ENCODE measurements at regions not wholly inside any gene's neighbourhood (a gene's known extent, or its start where the extent isn't known, plus 50 kb on each side); places are given as distances from the start of the nearest gene placed in this dataset.

- no peaks in the 10 kb centered on the region for H3K4me1 ChIP-seq
- no peak for DNase-seq (ENCODE audit: low spot score)
- H3K27me3 ChIP-seq: no peaks in the 10 kb centered on the region
- no peaks in the 10 kb centered on the region for H3K36me3 ChIP-seq
- no peak overlapping the region for H3K27ac ChIP-seq
- no peaks in the 10 kb centered on the region for H3K9me3 ChIP-seq
- no peak overlapping the region for H3K4me3 ChIP-seq
- TF ChIP-seq, protein P1, sequence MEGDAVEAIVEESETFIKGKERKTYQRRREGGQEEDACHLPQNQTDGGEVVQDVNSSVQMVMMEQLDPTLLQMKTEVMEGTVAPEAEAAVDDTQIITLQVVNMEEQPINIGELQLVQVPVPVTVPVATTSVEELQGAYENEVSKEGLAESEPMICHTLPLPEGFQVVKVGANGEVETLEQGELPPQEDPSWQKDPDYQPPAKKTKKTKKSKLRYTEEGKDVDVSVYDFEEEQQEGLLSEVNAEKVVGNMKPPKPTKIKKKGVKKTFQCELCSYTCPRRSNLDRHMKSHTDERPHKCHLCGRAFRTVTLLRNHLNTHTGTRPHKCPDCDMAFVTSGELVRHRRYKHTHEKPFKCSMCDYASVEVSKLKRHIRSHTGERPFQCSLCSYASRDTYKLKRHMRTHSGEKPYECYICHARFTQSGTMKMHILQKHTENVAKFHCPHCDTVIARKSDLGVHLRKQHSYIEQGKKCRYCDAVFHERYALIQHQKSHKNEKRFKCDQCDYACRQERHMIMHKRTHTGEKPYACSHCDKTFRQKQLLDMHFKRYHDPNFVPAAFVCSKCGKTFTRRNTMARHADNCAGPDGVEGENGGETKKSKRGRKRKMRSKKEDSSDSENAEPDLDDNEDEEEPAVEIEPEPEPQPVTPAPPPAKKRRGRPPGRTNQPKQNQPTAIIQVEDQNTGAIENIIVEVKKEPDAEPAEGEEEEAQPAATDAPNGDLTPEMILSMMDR (IDR thresholded peaks at IDR 0.05): no peak
Observed at GRCh38 chr1:73411479-73411878, 786.5 kb downstream of the LRRIQ3 start.

- Histone ChIP-seq H3K27me3 (no peaks in the 10 kb centered on the region), H3K4me3 (no peak overlapping the region), H3K27ac (no peak overlapping the region), H3K36me3 (no peaks in the 10 kb centered on the region), H3K9me3 (no peaks in the 10 kb centered on the region), H3K4me1 (no peaks in the 10 kb centered on the region)
- no peak for DNase-seq (ENCODE audit: low spot score)
- TF ChIP-seq, protein P1 (IDR thresholded peaks at IDR 0.05): no peak
Observed at GRCh38 chr1:73401666-73402065, 796.3 kb downstream of the LRRIQ3 start.

DNA sequence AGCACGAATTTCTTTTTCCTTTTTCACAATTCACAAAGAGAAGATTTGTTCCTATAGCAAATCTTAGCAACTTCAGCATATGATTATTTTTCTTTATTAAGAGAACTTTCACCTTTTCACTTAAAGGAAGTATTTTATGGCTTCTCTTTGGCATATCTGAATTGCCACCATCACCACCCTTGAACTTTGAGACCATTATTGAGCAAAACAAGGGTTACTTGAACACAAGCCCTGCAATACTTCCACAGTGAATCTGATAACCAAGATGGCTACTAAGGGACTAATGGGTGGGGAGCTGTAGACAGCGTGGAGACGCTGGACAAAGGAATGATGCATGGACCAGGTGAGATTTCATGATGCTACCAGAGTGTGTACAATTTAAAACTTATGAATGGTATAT, 815.0 kb downstream of the LRRIQ3 start:
- Histone ChIP-seq H3K4me1 (no peaks in the 10 kb centered on the region), H3K4me3 (no peak overlapping the region), H3K27me3 (no peaks in the 10 kb centered on the region), H3K27ac (no peak overlapping the region), H3K9me3 (no peaks in the 10 kb centered on the region), H3K36me3 (no peaks in the 10 kb centered on the region)
- no peak for DNase-seq (ENCODE audit: low spot score)
- TF ChIP-seq, protein P1 (IDR thresholded peaks at IDR 0.05): no peak

DNA sequence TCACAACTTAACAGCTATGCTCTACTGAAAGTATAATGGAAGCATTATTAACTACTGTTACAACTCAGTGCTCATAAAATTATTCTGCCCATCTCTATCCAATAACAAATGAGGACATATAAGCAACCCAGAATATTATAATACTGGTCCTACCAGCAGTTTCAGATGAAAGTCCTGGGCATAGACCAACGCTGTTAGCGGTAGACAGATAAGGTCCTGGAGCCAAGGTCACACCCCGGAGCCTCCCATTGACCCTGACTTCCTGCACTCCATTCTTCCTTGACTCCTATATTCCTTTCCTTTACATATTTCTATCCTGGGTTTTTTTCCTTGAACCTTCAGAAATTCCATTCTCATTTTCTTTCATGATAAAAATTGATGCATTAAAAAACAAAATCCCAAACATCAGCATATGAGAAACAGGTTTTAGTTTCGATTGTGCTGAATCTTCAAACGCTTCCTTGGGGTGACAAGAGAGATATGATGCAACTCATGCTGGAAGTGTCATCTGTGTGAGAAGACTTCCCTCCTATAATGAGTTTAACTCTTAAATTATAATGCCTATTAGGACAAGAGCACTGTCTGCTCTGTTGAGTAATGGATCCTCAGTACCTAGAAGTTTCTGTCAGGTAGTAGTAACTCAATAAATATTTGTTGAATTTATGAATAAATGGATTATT, 831.1 kb downstream of the LRRIQ3 start:
- Histone ChIP-seq H3K27me3 (no peaks in the 10 kb centered on the region), H3K4me1 (no peaks in the 10 kb centered on the region), H3K4me3 (no peak overlapping the region), H3K27ac (no peak overlapping the region), H3K36me3 (no peaks in the 10 kb centered on the region), H3K9me3 (no peaks in the 10 kb centered on the region)
- no peak for DNase-seq (ENCODE audit: low spot score)
- TF ChIP-seq, protein P1 (IDR thresholded peaks at IDR 0.05): no peak

DNA sequence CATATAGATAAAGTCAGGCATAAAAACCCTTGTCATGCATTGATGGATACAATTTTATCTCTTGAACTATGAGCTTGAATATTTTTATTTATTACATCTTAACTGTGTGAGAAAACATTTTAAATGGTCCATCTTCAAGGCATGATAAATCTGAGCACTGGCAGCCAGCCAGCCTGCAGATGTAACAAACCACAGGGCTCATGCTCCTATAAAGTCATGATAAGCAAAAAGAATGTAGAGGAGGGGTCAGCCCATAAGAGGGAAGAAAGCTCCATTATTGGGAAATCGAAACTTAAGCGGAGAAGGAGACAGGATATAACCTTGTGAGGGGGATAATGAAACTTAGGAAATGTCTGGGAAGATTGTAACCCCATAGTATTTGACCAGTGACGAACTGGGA, 839.0 kb downstream of the LRRIQ3 start:
- no peaks in the 10 kb centered on the region for H3K9me3 ChIP-seq
- H3K4me3 ChIP-seq: no peak overlapping the region
- no peaks in the 10 kb centered on the region for H3K4me1 ChIP-seq
- DNase-seq (ENCODE audit: low spot score): no peak
- TF ChIP-seq, protein P1 (IDR thresholded peaks at IDR 0.05): no peak
- no peak overlapping the region for H3K27ac ChIP-seq
- H3K36me3 ChIP-seq: no peaks in the 10 kb centered on the region
- no peaks in the 10 kb centered on the region for H3K27me3 ChIP-seq

GRCh38 chr1:73356485-73356884, 841.5 kb downstream of the LRRIQ3 start:
- Histone ChIP-seq H3K27me3 (no peaks in the 10 kb centered on the region), H3K9me3 (no peaks in the 10 kb centered on the region), H3K4me1 (no peaks in the 10 kb centered on the region), H3K27ac (no peak overlapping the region), H3K36me3 (no peaks in the 10 kb centered on the region), H3K4me3 (no peak overlapping the region)
- TF ChIP-seq, protein P1 (IDR thresholded peaks at IDR 0.05): no peak
- DNase-seq (ENCODE audit: low spot score): no peak

Measured in right atrium auricular region (tissue), 2 donors.